Epithelial cell of proximal tubule (primary cell): ENCODE measurements at regions not wholly inside any gene's neighbourhood (a gene's known extent, or its start where the extent isn't known, plus 50 kb on each side); places are given as distances from the start of the nearest gene placed in this dataset.

Experiments
- DNase-seq: peaks from one replicate; pipeline ENCODE4 v3.0.0-alpha.2; 2011; ENCODE audit warnings: low read depth
- H3K4me3 ChIP-seq: 2 replicates; pipeline ENCODE4 v1.5.1; 2011; ENCODE audit warnings: low read depth, mild to moderate bottlenecking, low read length
- CTCF ChIP-seq: conservative IDR thresholded peaks from 2 replicates; pipeline ENCODE4 v1.5.1; 2012; ENCODE audit warnings: low read depth, mild to moderate bottlenecking, low read length

GRCh38 chr2:133756833-133757232 is 188.6 kb upstream of the NCKAP5 start:
- no peak overlapping the region for H3K4me3 ChIP-seq
- TF ChIP-seq CTCF: no peak
- no peak for DNase-seq

GRCh38 chr2:133760376-133760775 is 192.1 kb upstream of the NCKAP5 start:
- TF ChIP-seq CTCF: no peak
- H3K4me3 ChIP-seq: no peak overlapping the region
- DNase-seq: no peak

- DNase-seq: no peak
- no peak overlapping the region for H3K4me3 ChIP-seq
- TF ChIP-seq CTCF: no peak
Observed at GRCh38 chr2:133765658-133766057, 197.4 kb upstream of the NCKAP5 start.

- DNase-seq: no peak
- no peak overlapping the region for H3K4me3 ChIP-seq
- no peak for TF ChIP-seq CTCF
Observed at GRCh38 chr2:133766164-133766832, 198.0 kb upstream of the NCKAP5 start.

- no peak for DNase-seq
- no peak for TF ChIP-seq CTCF
- H3K4me3 ChIP-seq: no peak overlapping the region
Observed at GRCh38 chr2:133768256-133768655, 200.0 kb upstream of the NCKAP5 start.

- DNase-seq: no peak
- no peak for TF ChIP-seq CTCF
- no peak overlapping the region for H3K4me3 ChIP-seq
Observed at GRCh38 chr2:133768658-133769435, 200.6 kb upstream of the NCKAP5 start.
